A549 (cell line): ENCODE measurements at regions not wholly inside any gene's neighbourhood (a gene's known extent, or its start where the extent isn't known, plus 50 kb on each side); places are given as distances from the start of the nearest gene placed in this dataset.

Experiments
- ATAC-seq, 2 experiments: fragments of 200-7000 bp in 1 of 2; fragments of >200 bp in 1 of 2; cut with Nextera tagmentation in 1 of 2; cut with Tn5 transposase in 1 of 2; 3 replicates each; pipeline versions ENCODE4 v1.8.0 to v1.9.1; 2018 to 2020; ENCODE audit warnings: mild to moderate bottlenecking in 1 of 2, moderate library complexity in 1 of 2
- CTCF ChIA-PET: fragments of 300-600 bp; sonication (Branson Sonifier 250); formaldehyde crosslinking; extraction: SDS; loops from one replicate; lab custom pipeline; 2021; ENCODE audit warnings: antibody characterized with exemption, inconsistent platforms; lab: Yijun Ruan, JAX
- POLR2A ChIA-PET: fragments of 350-600 bp; formaldehyde crosslinking; extraction: SDS; loops from one replicate; lab custom pipeline; 2021; ENCODE audit warnings: antibody characterized with exemption, inconsistent platforms; lab: Yijun Ruan, JAX
- DNase-seq, 2 experiments: peaks; one replicate each; pipeline versions ENCODE4 v3.0.0 to v3.0.0-alpha.2; 2011 to 2016; ENCODE audit warnings: low read depth in 1 of 2, low spot score in 1 of 2
- FAIRE-seq: peaks from 2 replicates; lab custom pipeline; 2011; peaks lifted over from hg19 to GRCh38; lab: Jason Lieb, UNC
- H3K27ac ChIP-seq, 2 experiments: fragments of >200 bp; sonication (Bioruptor Twin); formaldehyde crosslinking; 3 replicates each; pipeline ENCODE4 v1.5.1; 2016 to 2017
- H3K4me1 ChIP-seq: fragments of >200 bp; sonication (Bioruptor Twin); formaldehyde crosslinking; 3 replicates; pipeline ENCODE4 v1.6.1; 2016
- H3K4me2 ChIP-seq: fragments of >200 bp; sonication (Bioruptor Twin); formaldehyde crosslinking; 3 replicates; pipeline ENCODE4 v1.6.1; 2016
- H3K4me3 ChIP-seq: fragments of >200 bp; sonication (Bioruptor Twin); formaldehyde crosslinking; 3 replicates; pipeline ENCODE4 v1.5.1; 2016
- H3K9me3 ChIP-seq: fragments of >200 bp; sonication (Bioruptor Twin); formaldehyde crosslinking; 3 replicates; pipeline ENCODE4 v1.6.1; 2016
- CBX8 ChIP-seq: fragments of 200-600 bp; sonication (generic); IDR thresholded peaks from 2 replicates; pipeline ENCODE4 v1.6.1; 2016
- CEBPB ChIP-seq, 2 experiments: fragments of >200 bp in 1 of 2; sonication (Bioruptor Twin) in 1 of 2; formaldehyde crosslinking in 1 of 2; IDR thresholded peaks; 2 replicates each; pipeline ENCODE4 v1.6.1; 2012 to 2016
- E2F6 ChIP-seq: IDR thresholded peaks from 2 replicates; pipeline ENCODE4 v1.6.1; 2012; ENCODE audit warnings: low read depth, borderline replicate concordance
- EHF ChIP-seq: fragments of 250-450 bp; sonication (Bioruptor Pico); IDR thresholded peaks from 2 replicates; pipeline ENCODE4 v1.5.0; 2020; ENCODE audit warnings: mild to moderate bottlenecking
- EHMT2 ChIP-seq: fragments of 200-600 bp; sonication (generic); IDR thresholded peaks from 2 replicates; pipeline ENCODE4 v1.6.1; 2016; ENCODE audit warnings: antibody characterized with exemption, low read depth, mild to moderate bottlenecking, moderate library complexity
- EP300 ChIP-seq, 2 experiments: fragments of >200 bp; sonication (Bioruptor Twin); formaldehyde crosslinking; IDR thresholded peaks; 2 replicates in 1 of 2; 3 replicates in 1 of 2; pipeline ENCODE4 v1.6.1; 2016 to 2017
- FOSL2 ChIP-seq, 2 experiments: fragments of 450-650 bp in 1 of 2; fragments of >200 bp in 1 of 2; sonication (Bioruptor Twin) in 1 of 2; formaldehyde crosslinking; IDR thresholded peaks; 2 replicates each; pipeline versions ENCODE4 v1.5.0 to v1.6.1; 2016 to 2020; ENCODE audit warnings: mild to moderate bottlenecking in 1 of 2, moderate library complexity in 1 of 2
- GATA3 ChIP-seq: IDR thresholded peaks from 2 replicates; pipeline ENCODE4 v1.6.1; 2012; ENCODE audit warnings: borderline replicate concordance
- HMGXB4 ChIP-seq: fragments of 250-450 bp; sonication (Bioruptor Pico); IDR thresholded peaks from 2 replicates; pipeline ENCODE4 v1.5.0; 2021; ENCODE audit warnings: mild to moderate bottlenecking, moderate library complexity, borderline replicate concordance
- JUN ChIP-seq, 2 experiments: fragments of >200 bp; sonication (Bioruptor Twin); formaldehyde crosslinking; IDR thresholded peaks; 2 replicates in 1 of 2; 3 replicates in 1 of 2; pipeline ENCODE4 v1.6.1; 2016 to 2017
- JUNB ChIP-seq: fragments of >200 bp; sonication (Bioruptor Twin); formaldehyde crosslinking; IDR thresholded peaks from 2 replicates; pipeline ENCODE4 v1.6.1; 2016
- KDM1A ChIP-seq: fragments of 200-600 bp; sonication (generic); IDR thresholded peaks from 2 replicates; pipeline ENCODE4 v1.6.1; 2016; ENCODE audit warnings: low read depth, mild to moderate bottlenecking
- MAX ChIP-seq: IDR thresholded peaks from 2 replicates; pipeline ENCODE4 v1.6.1; 2012
- PHF8 ChIP-seq: fragments of 200-600 bp; sonication (generic); IDR thresholded peaks from 2 replicates; pipeline ENCODE4 v1.6.1; 2016; ENCODE audit warnings: low read depth, mild to moderate bottlenecking, antibody characterized with exemption, moderate library complexity, borderline replicate concordance
- RAD21 ChIP-seq, 2 experiments: fragments of >200 bp in 1 of 2; sonication (Bioruptor Twin) in 1 of 2; formaldehyde crosslinking in 1 of 2; IDR thresholded peaks in 1 of 2; conservative IDR thresholded peaks in 1 of 2; 2 replicates in 1 of 2; 3 replicates in 1 of 2; pipeline ENCODE4 v1.6.1; 2012 to 2018; ENCODE audit warnings: inconsistent platforms in 1 of 2
- SMC3 ChIP-seq: fragments of >200 bp; sonication (Bioruptor Twin); formaldehyde crosslinking; IDR thresholded peaks from 3 replicates; pipeline ENCODE4 v1.6.1; 2018; ENCODE audit warnings: inconsistent platforms
- ZC3H11A ChIP-seq: fragments of 450-650 bp; IDR thresholded peaks from 2 replicates; pipeline ENCODE4 v1.6.1; 2014; ENCODE audit warnings: antibody characterized with exemption, mild to moderate bottlenecking
- ZFP36 ChIP-seq: fragments of 450-650 bp; IDR thresholded peaks from 2 replicates; pipeline ENCODE4 v1.6.1; 2014; ENCODE audit warnings: borderline replicate concordance; ENCODE audit not compliant: partially characterized antibody
- WGBS: methylation state at CpG from one replicate; pipeline ENCODE4 v1.1.6; 2017; ENCODE audit errors: missing lambda C conversion rate; 5-methylcytosine and 5-hydroxymethylcytosine counted together

- Histone ChIP-seq H3K4me1 (peaks cover 59% of the 10 kb centered on the region), H3K4me2 (peak overlapping the region; percentile 51), H3K4me3 (no peak overlapping the region), H3K27ac (peak overlapping the region; percentile 89 to 93), H3K9me3 (no peaks in the 10 kb centered on the region)
- ChIA-PET POLR2A (no interaction called here), CTCF (interaction anchor here (1.1 kb wide), 1 partner anchor 250 kb away, joined by 3 read pairs; no protein-coding TSS in a partner anchor)
- ATAC-seq = peak; percentile 40 to 44; a peak in 5 of 6 replicates
- DNase-seq = peak; percentile 65 to 84
- 0% methylated on average over 5 of the region's 5 CpGs for WGBS
- peak in 1 of 2 experiments; percentile 38; a peak in 2 of 5 replicates for TF ChIP-seq RAD21 (conservative IDR thresholded peaks at IDR 0.05 in 1 of 2, IDR thresholded peaks at IDR 0.05 in 1 of 2)
- TF ChIP-seq JUNB = peak; percentile 69
- no peak for TF ChIP-seq KDM1A
- TF ChIP-seq ZC3H11A = no peak
- peak; percentile 66 to 84; a peak in 3 of 5 replicates for TF ChIP-seq EP300 (IDR thresholded peaks at IDR 0.05)
- TF ChIP-seq MAX = peak; percentile 52; the same call in 1 of the 2 replicates
- peak; percentile 68; the same call in 1 of the 2 replicates for TF ChIP-seq GATA3
- TF ChIP-seq CEBPB (IDR thresholded peaks at IDR 0.05) = peak; percentile 21 to 41; a peak in 1 of 4 replicates
- peak in 1 of 2 experiments; percentile 48; a peak in 2 of 5 replicates for TF ChIP-seq JUN (IDR thresholded peaks at IDR 0.05)
- no peak for TF ChIP-seq HMGXB4
- TF ChIP-seq SMC3 = no peak
- TF ChIP-seq FOSL2 (IDR thresholded peaks at IDR 0.05) = 0 out of 2 replicates have a peak, but pooled peaks have one; percentile 45
- peak; percentile 64 for TF ChIP-seq FOSL2 (CRISPR knock-in tag; IDR thresholded peaks at IDR 0.05)
- FAIRE-seq = no peak
Measured at GRCh38 chr6:4355241-4355640, 219.9 kb upstream of the ECI2 start.

- ChIA-PET CTCF (interaction anchor here (1.1 kb wide), 2 partner anchors 10 to 251 kb away, joined by 3 read pairs; no protein-coding TSS in a partner anchor), POLR2A (no interaction called here)
- no peak overlapping the region for H3K4me2 ChIP-seq
- FAIRE-seq = no peak
- peaks cover 49% of the 10 kb centered on the region for H3K4me1 ChIP-seq
- H3K4me3 ChIP-seq = no peak overlapping the region
- H3K27ac ChIP-seq = peak overlapping the region; percentile 89 to 93
- peak in 1 of 2 experiments; percentile 32 for DNase-seq
- 84% methylated on average over 7 of the region's 7 CpGs for WGBS
- no peak for TF ChIP-seq PHF8
- no peaks in the 10 kb centered on the region for H3K9me3 ChIP-seq
- ATAC-seq = no peak
Measured at GRCh38 chr6:4354181-4354580, 218.8 kb upstream of the ECI2 start.

- ChIA-PET POLR2A (interaction anchor here (1.6 kb wide), 1 partner anchor 424 kb away, joined by 8 read pairs; the partner anchor contains the start of gene CDYL), CTCF (interaction anchor here (1.1 to 1.4 kb wide), 2 partner anchors 9 to 16 kb away, joined by 3 to 4 read pairs; no protein-coding TSS in a partner anchor)
- Histone ChIP-seq H3K4me2 (peak overlapping the region; percentile 78), H3K27ac (peak overlapping the region; percentile 89 to 93), H3K4me3 (no peak overlapping the region), H3K9me3 (no peaks in the 10 kb centered on the region), H3K4me1 (peaks cover 41% of the 10 kb centered on the region)
- no peak for ATAC-seq
- FAIRE-seq = no peak
- WGBS = 98% methylated on average over 6 of the region's 6 CpGs
- DNase-seq = no peak
- TF ChIP-seq EHF (CRISPR knock-in tag) = no peak
- no peak for TF ChIP-seq ZFP36
- TF ChIP-seq EHMT2 = no peak
- TF ChIP-seq E2F6 = no peak
- TF ChIP-seq, all 56 proteins: peak for 0
Measured at GRCh38 chr6:4352731-4353130, 217.4 kb upstream of the ECI2 start.

- FAIRE-seq (no peak), DNase-seq (no peak), ATAC-seq (peak; percentile 30 to 31; a peak in 5 of 6 replicates)
- Histone ChIP-seq H3K9me3 (no peaks in the 10 kb centered on the region), H3K4me3 (peak overlapping the region; percentile 29), H3K27ac (peak overlapping the region; percentile 89 to 93), H3K4me2 (peak overlapping the region; percentile 78), H3K4me1 (peaks cover 41% of the 10 kb centered on the region)
- ChIA-PET POLR2A (interaction anchor here (1.6 kb wide), 1 partner anchor 424 kb away, joined by 8 read pairs; the partner anchor contains the start of gene CDYL), CTCF (interaction anchor here (0.9 to 1.4 kb wide), 3 partner anchors 8 to 27 kb away, joined by 3 to 4 read pairs (median 3); no protein-coding TSS in a partner anchor)
- WGBS = 74% methylated on average over 5 of the region's 5 CpGs
- peak; percentile 1; the same call in 1 of the 2 replicates for TF ChIP-seq MAX
- 0 out of 2 replicates have a peak, but pooled peaks have one; percentile 21 for TF ChIP-seq JUNB
- no peak for TF ChIP-seq CBX8
Measured at GRCh38 chr6:4352322-4352669, 216.9 kb upstream of the ECI2 start.
